ENCODE measurements at regions not wholly inside any gene's neighbourhood (a gene's known extent, or its start where the extent isn't known, plus 50 kb on each side); places are given as distances from the start of the nearest gene placed in this dataset.

DNA sequence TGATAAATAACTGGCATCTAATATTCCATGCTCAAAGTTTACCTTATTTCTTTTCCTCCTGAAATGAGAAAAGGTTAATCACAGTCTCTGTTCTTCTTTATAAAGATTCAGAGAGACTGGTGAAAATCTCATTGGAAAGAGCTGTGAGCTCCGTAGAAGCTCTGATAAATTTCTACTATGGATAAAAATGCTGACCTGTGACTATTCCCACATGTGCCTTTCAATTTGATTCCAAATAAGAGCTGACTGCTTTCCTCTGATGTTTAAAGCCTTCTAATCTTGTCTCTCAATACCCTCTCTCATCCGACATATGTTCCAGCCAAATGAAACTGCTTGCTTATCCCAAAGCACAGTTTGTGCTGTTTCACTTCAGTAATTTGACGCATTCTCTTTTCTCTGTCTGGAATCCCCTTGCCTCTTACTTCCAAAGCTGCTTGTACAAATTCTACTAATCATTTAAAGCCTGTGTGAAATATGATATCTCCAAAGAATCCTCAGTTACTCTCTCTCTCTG is 130.1 kb downstream of the RTP4 start:
- Histone ChIP-seq H3K4me3 (ENCODE audit: extremely low read depth in 1 of 4, insufficient read depth in 2 of 4, low read depth in 3 of 4, low read length in 4 of 4) (no peak overlapping the region), H3K14ac (ENCODE audit: insufficient read length) (no peak overlapping the region), H2BK12ac (ENCODE audit: low read depth, low read length) (no peak overlapping the region), H3K4ac (replicated peaks; ENCODE audit: insufficient read length, low read depth, low read length) (no peak overlapping the region), H3K27me3 (replicated peaks in 1 of 4; ENCODE audit: control insufficient read depth in 3 of 4, extremely low read depth in 1 of 4, insufficient read depth in 3 of 4, low read length in 3 of 4) (no peaks in the 10 kb centered on the region), H3K23ac (ENCODE audit: insufficient read length) (no peak overlapping the region), H3K4me2 (ENCODE audit: insufficient read depth in 1 of 2, low read depth in 2 of 2, low read length in 2 of 2) (no peak overlapping the region), H3K9me3 (ENCODE audit: insufficient read depth in 2 of 2, low read depth in 1 of 2, low read length in 1 of 2) (no peaks in the 10 kb centered on the region; a peak in 1 of 4 replicates), H2BK5ac (ENCODE audit: low read depth, low read length) (no peak overlapping the region), H2BK15ac (ENCODE audit: low read length) (no peak overlapping the region), H4K20me1 (replicated peaks in 1 of 2; ENCODE audit: control insufficient read depth in 1 of 2, insufficient read depth in 2 of 2, low read length in 2 of 2) (no peaks in the 10 kb centered on the region), H3K79me1 (ENCODE audit: low read depth, low read length) (no peaks in the 10 kb centered on the region), H2AFZ (ENCODE audit: low read length) (no peak overlapping the region), H3K79me2 (ENCODE audit: control insufficient read depth in 1 of 2, insufficient read depth in 2 of 2, low read length in 2 of 2) (no peaks in the 10 kb centered on the region), H3K9ac (replicated peaks in 1 of 4; ENCODE audit: extremely low read depth in 1 of 4, low read depth in 3 of 4, low read length in 3 of 4) (no peak overlapping the region), H2AK5ac (ENCODE audit: low read depth, low read length) (no peak overlapping the region), H4K8ac (ENCODE audit: extremely low read depth, insufficient read depth, low read length) (no peak overlapping the region), H3K27ac (ENCODE audit: low read depth, low read length) (no peak overlapping the region), H3K4me1 (replicated peaks in 1 of 4; ENCODE audit: control insufficient read depth in 3 of 4, insufficient read depth in 4 of 4, low read length in 3 of 4) (no peaks in the 10 kb centered on the region), H2BK20ac (ENCODE audit: low read length) (no peak overlapping the region), H2BK120ac (replicated peaks; ENCODE audit: low read depth, low read length) (no peak overlapping the region), H4K5ac (ENCODE audit: insufficient read length, low read depth, low read length) (no peak overlapping the region), H3K36me3 (ENCODE audit: control insufficient read depth in 2 of 4, insufficient read depth in 4 of 4, low read length in 3 of 4) (no peaks in the 10 kb centered on the region), H3K18ac (ENCODE audit: extremely low read depth, low read length) (no peak overlapping the region), H3K56ac (replicated peaks; ENCODE audit: insufficient read length, low read depth, low read length) (no peak overlapping the region), H3K23me2 (ENCODE audit: low read depth, low read length) (no peaks in the 10 kb centered on the region), H4K91ac (replicated peaks; ENCODE audit: insufficient read length, low read length) (no peak overlapping the region)
- FAIRE-seq: no peak
- WGBS, 2 experiments (ENCODE audit: extremely low coverage in 1 of 2, insufficient coverage in 1 of 2, insufficient read length in 1 of 2, insufficient replicate concordance in 2 of 2, low coverage in 1 of 2, low lambda C conversion rate in 2 of 2, missing lambda C conversion rate in 1 of 2): 93% methylated on average over 3 of the region's 3 CpGs; no CpG with 5 or more reads in 1 of the 2 experiments
- DNase-seq (ENCODE audit: low read depth in 1 of 2, low spot score in 2 of 2): no peak
- ChIA-PET CTCF (ENCODE audit: partially characterized antibody) (interaction anchor here (2.6 kb wide), 1 partner anchor 179 kb away, joined by 14 read pairs; no protein-coding TSS in a partner anchor), POLR2A (ENCODE audit: partially characterized antibody) (no interaction called here)
- TF ChIP-seq HDAC6 (IDR thresholded peaks at IDR 0.05; ENCODE audit: low read depth, low read length) (no peak), TBP (IDR thresholded peaks at IDR 0.05; ENCODE audit: low read depth, low read length) (no peak), CBX8 (IDR thresholded peaks at IDR 0.05; ENCODE audit: borderline replicate concordance, low read depth, low read length) (no peak), RNF2 (IDR thresholded peaks at IDR 0.05; ENCODE audit: borderline replicate concordance, low read depth, low read length, missing control alignments, poor library complexity, severe bottlenecking) (no peak), POLR2A (IDR thresholded peaks at IDR 0.05; ENCODE audit: control extremely low read depth in 1 of 2, low read depth in 2 of 2, low read length in 2 of 2) (no peak), NRF1 (IDR thresholded peaks at IDR 0.05; ENCODE audit: low read depth, low read length) (no peak), KDM4A (IDR thresholded peaks at IDR 0.05; ENCODE audit: low read depth, low read length, severe bottlenecking) (no peak)
- TF ChIP-seq, protein P1, sequence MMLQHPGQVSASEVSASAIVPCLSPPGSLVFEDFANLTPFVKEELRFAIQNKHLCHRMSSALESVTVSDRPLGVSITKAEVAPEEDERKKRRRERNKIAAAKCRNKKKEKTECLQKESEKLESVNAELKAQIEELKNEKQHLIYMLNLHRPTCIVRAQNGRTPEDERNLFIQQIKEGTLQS (IDR thresholded peaks at IDR 0.05; ENCODE audit: insufficient read depth, low read depth, low read length): no peak
- TF ChIP-seq, protein P2, sequence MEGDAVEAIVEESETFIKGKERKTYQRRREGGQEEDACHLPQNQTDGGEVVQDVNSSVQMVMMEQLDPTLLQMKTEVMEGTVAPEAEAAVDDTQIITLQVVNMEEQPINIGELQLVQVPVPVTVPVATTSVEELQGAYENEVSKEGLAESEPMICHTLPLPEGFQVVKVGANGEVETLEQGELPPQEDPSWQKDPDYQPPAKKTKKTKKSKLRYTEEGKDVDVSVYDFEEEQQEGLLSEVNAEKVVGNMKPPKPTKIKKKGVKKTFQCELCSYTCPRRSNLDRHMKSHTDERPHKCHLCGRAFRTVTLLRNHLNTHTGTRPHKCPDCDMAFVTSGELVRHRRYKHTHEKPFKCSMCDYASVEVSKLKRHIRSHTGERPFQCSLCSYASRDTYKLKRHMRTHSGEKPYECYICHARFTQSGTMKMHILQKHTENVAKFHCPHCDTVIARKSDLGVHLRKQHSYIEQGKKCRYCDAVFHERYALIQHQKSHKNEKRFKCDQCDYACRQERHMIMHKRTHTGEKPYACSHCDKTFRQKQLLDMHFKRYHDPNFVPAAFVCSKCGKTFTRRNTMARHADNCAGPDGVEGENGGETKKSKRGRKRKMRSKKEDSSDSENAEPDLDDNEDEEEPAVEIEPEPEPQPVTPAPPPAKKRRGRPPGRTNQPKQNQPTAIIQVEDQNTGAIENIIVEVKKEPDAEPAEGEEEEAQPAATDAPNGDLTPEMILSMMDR (IDR thresholded peaks at IDR 0.05; ENCODE audit: control extremely low read depth in 1 of 3, insufficient read depth in 1 of 3, low read depth in 1 of 3, low read length in 3 of 3): no peak
- TF ChIP-seq, protein P3, sequence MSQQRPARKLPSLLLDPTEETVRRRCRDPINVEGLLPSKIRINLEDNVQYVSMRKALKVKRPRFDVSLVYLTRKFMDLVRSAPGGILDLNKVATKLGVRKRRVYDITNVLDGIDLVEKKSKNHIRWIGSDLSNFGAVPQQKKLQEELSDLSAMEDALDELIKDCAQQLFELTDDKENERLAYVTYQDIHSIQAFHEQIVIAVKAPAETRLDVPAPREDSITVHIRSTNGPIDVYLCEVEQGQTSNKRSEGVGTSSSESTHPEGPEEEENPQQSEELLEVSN (IDR thresholded peaks at IDR 0.05): no peak

All from H1 (cell line).